ENCODE measurements at regions not wholly inside any gene's neighbourhood (a gene's known extent, or its start where the extent isn't known, plus 50 kb on each side); places are given as distances from the start of the nearest gene placed in this dataset.

DNA sequence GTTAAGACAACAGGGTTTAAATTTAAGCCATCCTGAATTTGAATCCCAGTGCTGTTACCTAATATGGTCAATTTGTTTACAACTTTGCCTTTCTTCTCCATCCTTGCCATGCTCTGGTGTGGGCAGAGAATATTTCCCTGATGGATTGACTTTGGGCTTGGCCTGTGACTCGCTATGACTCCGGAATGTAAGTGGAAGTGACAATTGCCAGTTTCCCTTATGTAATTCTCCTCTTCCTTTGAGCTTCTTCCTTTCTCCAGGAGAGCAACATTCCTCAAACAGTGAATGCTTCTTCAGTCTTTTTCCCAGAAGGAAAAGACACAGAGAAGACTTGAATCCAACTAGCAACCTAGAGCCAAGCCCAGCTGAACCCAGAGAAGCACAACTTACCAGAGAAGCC lies 159.1 kb downstream of the LURAP1L start:
- TF ChIP-seq, protein P1, sequence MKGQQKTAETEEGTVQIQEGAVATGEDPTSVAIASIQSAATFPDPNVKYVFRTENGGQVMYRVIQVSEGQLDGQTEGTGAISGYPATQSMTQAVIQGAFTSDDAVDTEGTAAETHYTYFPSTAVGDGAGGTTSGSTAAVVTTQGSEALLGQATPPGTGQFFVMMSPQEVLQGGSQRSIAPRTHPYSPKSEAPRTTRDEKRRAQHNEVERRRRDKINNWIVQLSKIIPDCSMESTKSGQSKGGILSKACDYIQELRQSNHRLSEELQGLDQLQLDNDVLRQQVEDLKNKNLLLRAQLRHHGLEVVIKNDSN (IDR thresholded peaks at IDR 0.05) = no peak
- TF ChIP-seq RAD21 (IDR thresholded peaks at IDR 0.05; ENCODE audit: low read depth) = no peak
- no peak for TF ChIP-seq FOXM1 (IDR thresholded peaks at IDR 0.05; ENCODE audit: borderline replicate concordance, low read depth)
- no peak for TF ChIP-seq TEAD4 (IDR thresholded peaks at IDR 0.05)
- no peak for TF ChIP-seq EGR1 (IDR thresholded peaks at IDR 0.05)
- TF ChIP-seq TAF1 (IDR thresholded peaks at IDR 0.05; ENCODE audit: low read depth) = no peak
- no peak for TF ChIP-seq EP300 (IDR thresholded peaks at IDR 0.05; ENCODE audit: borderline replicate concordance)
- no peak for TF ChIP-seq ZBTB7A (IDR thresholded peaks at IDR 0.05; ENCODE audit: low read depth)
- no peak for TF ChIP-seq TCF12 (IDR thresholded peaks at IDR 0.05; ENCODE audit: low read depth)
- TF ChIP-seq CEBPB (IDR thresholded peaks at IDR 0.05) = no peak
- TF ChIP-seq MAX (IDR thresholded peaks at IDR 0.05) = no peak

Measured in Ishikawa (cell line).